K562 (cell line): ENCODE measurements at regions not wholly inside any gene's neighbourhood (a gene's known extent, or its start where the extent isn't known, plus 50 kb on each side); places are given as distances from the start of the nearest gene placed in this dataset.

Source experiments
- ATAC-seq: fragments of 200-7000 bp; cut with Tn5 transposase; 3 replicates; pipeline ENCODE4 v1.9.1; 2020; ENCODE audit warnings: moderate library complexity
- BruUV-seq: library from RNA; stranded (reverse); fragments of 400-500 nt; replicated peaks from 2 replicates; lab custom pipeline; 2021; lab: Mats Ljungman, UMichigan
- CTCF ChIA-PET: fragments of 300-600 bp; formaldehyde crosslinking; extraction: SDS; loops from one replicate; lab custom pipeline; 2021; ENCODE audit warnings: low intra/inter-chr PET ratio; lab: Yijun Ruan, JAX
- POLR2A ChIA-PET: fragments of 300-600, 350-650 bp; sonication (Branson Sonifier 250); formaldehyde crosslinking; extraction: SDS; loops from one replicate; lab custom pipeline; 2021; ENCODE audit warnings: antibody characterized with exemption, inconsistent platforms; lab: Yijun Ruan, JAX
- DNase-seq, 4 experiments: peaks; one replicate each; pipeline versions ENCODE4 v3.0.0 to v3.0.0-alpha.2; 2011 to 2018; ENCODE audit warnings: low spot score in 3 of 4, mixed read lengths in 3 of 4; ENCODE audit errors: extremely low read depth in 1 of 4
- FAIRE-seq: peaks from 2 replicates; lab custom pipeline; 2011; peaks lifted over from hg19 to GRCh38; lab: Jason Lieb, UNC
- H2AFZ ChIP-seq: 2 replicates; pipeline ENCODE4 v1.6.0; 2011; ENCODE audit warnings: low read depth, low read length, control low read depth, inconsistent platforms
- H3K27ac ChIP-seq: fragments of 200-600 bp; 3 replicates; pipeline ENCODE4 v1.8.0; 2011; ENCODE audit warnings: low read depth, mild to moderate bottlenecking, control low read depth, inconsistent platforms, low read length, moderate library complexity, mixed read lengths; ENCODE audit errors: extremely low read depth
- H3K27me3 ChIP-seq, 2 experiments: fragments of 300-600 bp in 1 of 2; 2 replicates in 1 of 2; 3 replicates in 1 of 2; pipeline versions ENCODE4 v1.6.0 to v1.8.0; 2011; ENCODE audit warnings: inconsistent platforms in 2 of 2, low read length in 2 of 2, mild to moderate bottlenecking in 1 of 2, mixed read lengths in 1 of 2, moderate library complexity in 1 of 2; ENCODE audit not compliant: control insufficient read depth in 2 of 2, insufficient read depth in 2 of 2
- H3K36me3 ChIP-seq: fragments of 300-600 bp; 3 replicates; pipeline ENCODE4 v1.8.0; 2011; ENCODE audit warnings: mild to moderate bottlenecking, low read length, inconsistent platforms; ENCODE audit not compliant: control insufficient read depth, insufficient read depth
- H3K4me1 ChIP-seq, 2 experiments: fragments of 200-600 bp in 1 of 2; replicated peaks in 1 of 2; 2 replicates in 1 of 2; 3 replicates in 1 of 2; pipeline versions ENCODE4 v1.5.1 to v1.8.0; 2011; ENCODE audit warnings: inconsistent platforms in 2 of 2, low read length in 2 of 2, mild to moderate bottlenecking in 1 of 2, mixed read lengths in 1 of 2, moderate library complexity in 1 of 2; ENCODE audit not compliant: control insufficient read depth in 2 of 2, insufficient read depth in 2 of 2
- H3K4me2 ChIP-seq: 2 replicates; pipeline ENCODE4 v1.6.1; 2011; ENCODE audit warnings: low read length, control low read depth, inconsistent platforms, mixed read lengths; ENCODE audit not compliant: insufficient read depth
- H3K4me3 ChIP-seq: fragments of 200-600 bp; sonication (generic), shearing (Covaris generic); 2 replicates; pipeline ENCODE4 v1.5.1; 2016; ENCODE audit warnings: control low read depth, inconsistent platforms
- H3K79me2 ChIP-seq: fragments of 200-600 bp; 3 replicates; pipeline ENCODE4 v1.8.0; 2011; ENCODE audit warnings: low read length, inconsistent platforms; ENCODE audit not compliant: control insufficient read depth, insufficient read depth
- H3K9ac ChIP-seq, 2 experiments: 2 replicates each; pipeline versions ENCODE4 v1.6.0 to v1.6.1; 2011; ENCODE audit warnings: low read depth in 2 of 2, low read length in 2 of 2, control low read depth in 1 of 2, inconsistent platforms in 1 of 2, mild to moderate bottlenecking in 1 of 2, mixed read lengths in 1 of 2; ENCODE audit not compliant: insufficient read depth in 1 of 2
- H3K9me1 ChIP-seq: one replicate; pipeline ENCODE4 v1.6.0; 2011; ENCODE audit warnings: inconsistent platforms, mild to moderate bottlenecking, low read length, moderate library complexity; ENCODE audit not compliant: control insufficient read depth, insufficient read depth
- H3K9me3 ChIP-seq: replicated peaks from 2 replicates; pipeline ENCODE4 v1.5.1; 2011; ENCODE audit warnings: low read depth, low read length, inconsistent platforms; ENCODE audit not compliant: control insufficient read depth, insufficient read depth
- H4K20me1 ChIP-seq: replicated peaks from 2 replicates; pipeline ENCODE4 v1.6.1; 2011; ENCODE audit warnings: low read length, inconsistent platforms, mixed read lengths; ENCODE audit not compliant: control insufficient read depth, insufficient read depth
- COPS2 ChIP-seq: fragments of 450-650 bp; conservative IDR thresholded peaks from 2 replicates; pipeline ENCODE4 v1.6.1; 2016; ENCODE audit warnings: mild to moderate bottlenecking, moderate library complexity
- GTF2F1 ChIP-seq: IDR thresholded peaks from 2 replicates; pipeline ENCODE4 v1.6.1; 2011; ENCODE audit warnings: low read depth, low read length, improper control_type of control experiment
- HDAC3 ChIP-seq: fragments of 450-650 bp; IDR thresholded peaks from 2 replicates; pipeline ENCODE4 v1.6.1; 2018; ENCODE audit warnings: borderline replicate concordance, mild to moderate bottlenecking, moderate library complexity; ENCODE audit not compliant: partially characterized antibody
- HIVEP1 ChIP-seq: fragments of 250-450 bp; sonication (Bioruptor Pico); IDR thresholded peaks from 2 replicates; pipeline ENCODE4 v1.4.0; 2020; ENCODE audit warnings: mild to moderate bottlenecking
- MCM2 ChIP-seq: fragments of 450-650 bp; IDR thresholded peaks from 2 replicates; pipeline ENCODE4 v1.6.1; 2017; ENCODE audit warnings: low read depth, mild to moderate bottlenecking
- NFIX ChIP-seq: fragments of 250-450 bp; sonication (Bioruptor Pico); IDR thresholded peaks from 2 replicates; pipeline ENCODE4 v1.4.0; 2020; ENCODE audit warnings: low read depth, mild to moderate bottlenecking, moderate library complexity
- SPI1 ChIP-seq: IDR thresholded peaks from 2 replicates; pipeline ENCODE4 v1.6.1; 2011; ENCODE audit warnings: low read depth, low read length, control low read depth, borderline replicate concordance
- YBX1 ChIP-seq: fragments of 450-650 bp; IDR thresholded peaks from 2 replicates; pipeline ENCODE4 v1.7.1; 2016; ENCODE audit warnings: mild to moderate bottlenecking
- ZBTB40 ChIP-seq, 2 experiments: fragments of 450-650 bp in 1 of 2; sonication (generic) in 1 of 2; formaldehyde crosslinking in 1 of 2; IDR thresholded peaks; 2 replicates each; pipeline versions ENCODE4 v1.7.1 to v1.9.0; 2016 to 2022; ENCODE audit warnings: inconsistent platforms in 1 of 2, mild to moderate bottlenecking in 1 of 2, missing genetic modification reagents in 1 of 2
- ZFP36 ChIP-seq: fragments of 150-350 bp; IDR thresholded peaks from 2 replicates; pipeline ENCODE4 v1.6.1; 2018; ENCODE audit warnings: low read length, low read depth; ENCODE audit not compliant: partially characterized antibody
- in situ Hi-C: fragments of 300-500 bp; cut with MboI; formaldehyde crosslinking; loops from 4 replicates; pipeline ENCODE4 v1.15.0; 2018; ENCODE audit warnings: inconsistent platforms, mixed read lengths
- intact Hi-C: fragments of 100-400 bp; cut with micrococcal nuclease; formaldehyde crosslinking; loops from 2 replicates; pipeline ENCODE4 v1.14.2; 2022

DNA sequence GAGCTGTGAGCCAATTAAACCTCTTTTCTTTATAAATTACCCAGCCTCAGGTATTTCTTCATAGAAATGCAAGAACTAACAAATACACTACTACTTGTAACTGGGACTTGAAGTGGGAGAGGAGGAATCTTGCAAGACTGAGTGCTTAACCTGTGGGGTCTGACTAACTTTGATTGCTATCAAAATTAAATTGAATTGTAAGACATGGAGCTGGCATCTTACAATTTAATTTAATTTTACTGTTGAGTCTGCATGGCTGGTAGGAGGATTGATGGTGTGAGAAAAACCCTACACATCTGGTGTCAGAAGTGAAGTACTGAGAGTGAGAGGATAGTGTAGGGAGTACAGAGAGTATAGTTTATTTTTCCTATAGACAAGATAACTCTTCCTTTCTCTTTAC lies 1259.9 kb downstream of the CDH12 start:
- CTCF ChIA-PET, result no interaction called here
- in situ Hi-C loops, result no loop called here

More for the DNA sequence above, 1259.9 kb downstream of the CDH12 start:
- Histone ChIP-seq H3K9ac (no peak overlapping the region), H3K4me3 (no peak overlapping the region), H3K9me1 (no peaks in the 10 kb centered on the region), H3K27me3 (no peaks in the 10 kb centered on the region), H3K9me3 (no peaks in the 10 kb centered on the region), H3K4me2 (no peak overlapping the region), H3K79me2 (no peaks in the 10 kb centered on the region), H4K20me1 (no peaks in the 10 kb centered on the region), H3K4me1 (no peaks in the 10 kb centered on the region), H3K36me3 (no peaks in the 10 kb centered on the region), H3K27ac (no peak overlapping the region), H2AFZ (no peak overlapping the region)
- TF ChIP-seq COPS2 (no peak), NFIX (CRISPR knock-in tag) (no peak), YBX1 (no peak), ZBTB40 (IDR thresholded peaks at IDR 0.05) (no peak), ZBTB40 (CRISPR knock-in tag; IDR thresholded peaks at IDR 0.05) (no peak), ZFP36 (no peak), SPI1 (no peak), HIVEP1 (CRISPR knock-in tag) (no peak), GTF2F1 (no peak), HDAC3 (no peak), MCM2 (no peak)
- ATAC-seq, result no peak
- intact Hi-C loops, result no loop called here
- POLR2A ChIA-PET, result no interaction called here
- BruUV-seq, result no TSS peak
- FAIRE-seq, result no peak
- no peak for DNase-seq
